CD4-positive, alpha-beta T cell treated with Interleukin-4 for 1 hour (primary cell): ENCODE measurements at regions not wholly inside any gene's neighbourhood (a gene's known extent, or its start where the extent isn't known, plus 50 kb on each side); places are given as distances from the start of the nearest gene placed in this dataset.
"Not testable (repeated sequence)": the region's sequence is repeated elsewhere in the genome, so short reads cannot be mapped to it uniquely, and the experiment has no call there.

Source experiments
- DNase-seq, 2 donors: peaks; one replicate each; pipeline ENCODE4 v3.0.0-alpha.2; 2020 to 2022

DNA sequence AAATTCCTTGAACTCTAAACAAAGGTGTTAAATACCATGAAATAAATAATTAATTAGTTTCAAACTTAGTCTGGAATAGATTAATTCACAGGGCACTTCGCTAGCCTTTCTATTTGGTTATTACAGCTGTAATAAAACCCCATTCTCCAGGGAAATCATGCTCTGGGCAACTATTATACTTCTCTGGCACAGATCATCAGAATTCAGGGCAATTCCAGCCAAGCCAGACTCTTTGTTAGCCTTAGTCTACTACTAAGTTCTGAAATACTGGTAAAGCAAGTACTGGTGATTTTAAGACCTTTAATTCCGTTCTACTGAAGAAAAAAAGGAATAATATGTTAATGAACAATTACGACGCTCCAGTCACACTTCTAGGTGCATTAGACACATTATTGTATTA lies 123.4 kb upstream of the PDE1A start:
- no peak for DNase-seq

DNA sequence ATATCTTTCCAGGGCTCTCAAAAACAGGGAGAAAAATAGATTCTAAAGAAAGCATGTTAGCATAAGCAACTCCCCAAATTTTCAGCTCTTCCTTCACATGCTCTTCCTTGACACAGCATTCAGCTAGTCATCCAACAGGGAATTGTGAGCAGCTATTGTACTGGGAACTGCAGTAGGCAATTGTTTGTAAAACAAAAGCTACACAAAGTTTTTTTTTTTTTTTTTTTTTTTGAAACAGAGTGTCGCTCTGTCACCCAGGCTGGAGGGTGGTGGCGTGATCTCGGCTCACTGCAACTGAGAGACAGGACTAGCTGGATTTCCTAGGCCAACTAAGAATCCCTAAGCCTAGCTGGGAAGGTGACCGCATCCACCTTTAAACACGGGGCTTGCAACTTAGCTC lies 125.4 kb upstream of the PDE1A start:
- not testable (repeated sequence) for DNase-seq

- DNase-seq: not testable (repeated sequence)
Measured at GRCh38 chr2:182552785-182553184, 125.9 kb upstream of the PDE1A start.

GRCh38 chr2:182553483-182553882 lies 126.6 kb upstream of the PDE1A start:
- DNase-seq: no peak

DNA sequence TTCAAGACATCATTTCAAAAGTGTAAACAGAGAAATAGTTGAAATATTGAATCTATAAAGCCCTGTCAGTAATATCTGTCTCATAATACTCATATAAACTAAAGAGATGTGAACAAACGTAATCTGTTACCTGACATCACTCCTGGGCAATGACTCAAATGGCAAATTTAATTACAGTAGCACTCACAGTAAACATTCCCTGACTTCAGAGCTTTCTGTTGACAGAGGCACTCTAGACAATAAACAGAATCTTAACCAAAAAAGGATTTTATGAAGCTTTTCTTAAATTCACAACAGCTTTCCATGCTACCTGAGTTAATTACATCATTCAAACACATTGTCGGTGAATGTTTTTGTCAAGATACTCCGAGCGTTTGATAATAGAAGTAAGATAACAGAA lies 128.1 kb upstream of the PDE1A start:
- DNase-seq: no peak

DNA sequence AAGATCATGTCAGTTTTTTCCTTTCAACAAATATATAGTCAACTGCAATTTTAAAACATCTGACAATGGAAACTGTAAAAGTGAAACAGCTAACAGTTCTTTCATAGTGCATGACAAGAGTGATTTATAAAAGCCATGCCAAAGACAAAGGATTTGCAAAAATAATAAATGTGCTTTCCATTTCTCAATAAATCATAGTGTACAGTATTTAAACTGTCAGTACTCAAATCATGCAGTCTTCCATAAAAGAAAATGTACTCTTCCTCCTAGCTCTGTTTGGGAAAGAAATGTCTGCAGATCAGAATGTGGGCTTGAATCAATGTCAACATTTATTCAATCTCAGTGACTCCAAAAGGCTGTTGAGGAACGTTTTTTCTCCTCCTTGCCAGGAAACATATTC lies 131.7 kb upstream of the PDE1A start:
- no peak for DNase-seq

DNA sequence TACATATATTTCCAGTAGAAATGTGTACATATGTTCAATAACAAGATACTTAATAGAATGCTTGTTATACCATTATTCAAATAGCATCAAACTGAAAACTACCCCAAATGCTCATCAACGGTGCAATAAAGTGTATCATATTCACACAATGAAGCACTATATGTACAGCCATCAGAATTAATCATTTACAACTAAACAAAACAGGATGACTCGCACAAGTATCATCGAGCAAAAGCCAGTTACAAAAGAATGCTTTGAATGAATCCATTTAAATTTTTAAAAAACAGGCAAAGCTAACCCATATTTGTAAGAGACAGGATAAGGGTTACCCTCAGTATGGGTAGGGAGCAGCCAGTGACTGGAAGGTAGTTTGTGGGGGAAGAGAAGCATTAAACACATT lies 132.8 kb upstream of the PDE1A start:
- no peak for DNase-seq

DNA sequence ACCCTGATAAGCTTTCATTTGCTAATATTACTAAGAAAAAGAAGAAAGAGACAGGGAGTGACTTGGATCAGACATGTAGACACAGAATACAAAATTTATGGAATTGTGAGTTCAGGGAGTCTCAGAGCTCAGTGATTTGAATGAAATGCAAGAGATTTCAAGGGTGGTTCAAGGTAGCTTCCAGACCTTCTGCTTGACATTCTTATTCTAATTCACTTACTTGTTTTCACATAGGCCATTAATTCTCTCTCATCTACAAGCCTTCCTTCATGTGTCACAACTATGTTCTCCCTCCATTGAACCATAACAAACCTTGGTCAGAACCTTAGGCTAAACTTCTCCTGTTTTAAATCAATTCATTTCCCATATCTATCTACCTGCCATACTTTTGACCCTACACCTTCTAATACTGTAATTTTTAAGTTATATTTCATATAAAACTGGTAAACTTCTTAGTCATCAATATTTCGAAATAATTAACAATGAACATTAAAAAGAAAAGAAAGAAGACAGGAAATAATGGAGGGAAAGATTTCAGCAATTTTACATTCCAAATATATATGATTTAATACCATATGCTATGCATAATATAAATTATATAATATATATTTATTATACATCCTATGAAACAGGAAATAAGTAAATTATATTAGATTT lies 139.2 kb upstream of the PDE1A start:
- DNase-seq: no peak

- no peak for DNase-seq
Measured at GRCh38 chr2:182573553-182573952, 142.5 kb upstream of the DNAJC10 start.

DNA sequence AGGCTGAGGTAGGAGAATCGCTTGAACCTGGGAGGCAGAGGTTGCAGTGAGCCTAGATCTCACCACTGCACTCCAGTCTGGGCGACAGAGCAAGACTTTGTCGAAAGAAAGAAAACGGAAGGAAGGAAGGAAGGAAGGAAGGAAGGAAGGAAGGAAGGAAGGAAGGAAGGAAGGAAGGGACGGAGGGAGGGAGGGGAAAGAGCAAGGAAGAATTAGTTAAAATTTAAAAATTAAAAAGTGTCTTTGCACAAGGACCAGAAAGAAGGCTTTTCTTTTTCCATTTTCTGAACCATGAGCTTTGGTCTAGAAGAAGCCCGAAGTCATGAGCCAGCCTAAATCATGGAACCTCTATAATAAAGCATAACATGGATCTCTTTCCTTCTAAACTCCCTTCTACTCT lies 138.2 kb upstream of the DNAJC10 start:
- DNase-seq: no peak

DNA sequence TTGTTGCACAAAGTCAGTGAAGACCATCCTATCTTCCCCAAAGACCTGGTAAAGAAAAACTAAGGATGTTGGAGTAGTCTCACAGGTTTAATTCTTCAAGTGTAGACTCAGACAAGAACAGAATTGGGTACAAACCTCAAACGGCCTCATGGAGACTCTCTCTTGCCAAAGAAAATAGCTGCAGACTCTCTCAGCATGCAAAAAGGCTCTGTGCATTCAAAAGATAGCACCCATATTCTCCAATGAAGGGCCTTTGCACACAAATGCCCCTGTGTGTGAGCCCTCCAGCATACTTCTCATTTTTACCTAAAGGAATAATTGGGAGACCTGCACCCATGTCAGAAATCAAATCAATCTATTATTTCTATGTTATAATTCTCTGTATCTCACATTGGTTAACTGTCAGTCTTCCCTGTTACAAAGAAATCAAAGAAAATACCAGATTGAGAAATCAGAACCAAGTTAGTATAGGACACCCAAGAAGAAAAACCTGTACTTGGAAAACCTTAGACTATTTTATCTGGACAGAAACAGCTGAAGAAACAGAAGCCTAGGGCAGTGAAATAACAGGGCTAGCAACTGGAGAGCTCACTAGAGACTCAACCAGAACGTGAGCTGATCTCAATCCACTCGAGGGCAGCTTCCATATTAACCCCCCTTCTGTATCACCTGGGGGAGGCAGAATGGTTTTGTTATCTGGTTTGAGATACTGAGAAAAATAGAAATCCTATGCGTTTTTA lies 134.7 kb upstream of the DNAJC10 start:
- DNase-seq: no peak

- no peak for DNase-seq
Measured at GRCh38 chr2:182584462-182584861, 131.6 kb upstream of the DNAJC10 start.

DNA sequence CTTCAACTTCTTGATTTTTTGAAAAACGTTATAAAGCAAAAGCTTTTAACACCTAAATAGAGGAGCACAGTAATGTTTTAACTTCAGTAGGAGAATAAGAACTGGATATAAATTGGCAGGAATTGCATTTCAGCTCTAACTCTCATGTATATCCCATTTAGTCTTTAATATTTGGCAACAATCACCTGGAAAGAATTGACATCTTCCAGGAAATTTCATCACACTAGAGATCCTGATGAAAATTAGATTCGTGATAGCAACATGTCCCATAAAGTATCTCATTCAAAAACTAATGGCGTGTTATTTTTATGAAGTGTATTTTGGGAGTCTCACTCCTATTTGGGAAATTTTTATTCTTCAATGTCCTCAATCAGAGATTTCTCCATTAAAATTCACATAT lies 131.1 kb upstream of the DNAJC10 start:
- DNase-seq: no peak

DNA sequence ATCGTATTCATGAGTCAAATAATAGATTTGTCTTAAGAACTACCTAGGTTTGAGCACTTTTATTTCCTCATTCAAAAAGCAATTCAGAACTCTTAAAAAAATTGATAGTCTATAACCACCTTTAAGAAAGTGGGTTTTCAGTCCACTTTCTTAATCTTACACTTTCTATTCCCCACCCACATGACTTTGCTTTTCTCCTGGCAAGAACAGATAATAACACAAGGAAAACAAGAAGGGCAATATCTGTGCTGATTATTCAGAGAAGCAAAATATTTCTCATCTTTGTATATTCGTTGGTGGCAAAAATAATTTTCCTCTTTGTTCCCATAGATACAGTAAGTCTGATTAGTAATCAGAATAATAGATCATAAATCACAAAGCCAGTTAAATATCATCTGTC lies 130.6 kb upstream of the DNAJC10 start:
- no peak for DNase-seq

- no peak for DNase-seq
Measured at GRCh38 chr2:182586426-182586825, 129.6 kb upstream of the DNAJC10 start.

GRCh38 chr2:182587831-182588230 lies 128.2 kb upstream of the DNAJC10 start:
- DNase-seq: no peak

GRCh38 chr2:182589121-182589520 lies 126.9 kb upstream of the DNAJC10 start:
- no peak for DNase-seq

- no peak for DNase-seq
Measured at GRCh38 chr2:182591774-182592173, 124.3 kb upstream of the DNAJC10 start.

DNA sequence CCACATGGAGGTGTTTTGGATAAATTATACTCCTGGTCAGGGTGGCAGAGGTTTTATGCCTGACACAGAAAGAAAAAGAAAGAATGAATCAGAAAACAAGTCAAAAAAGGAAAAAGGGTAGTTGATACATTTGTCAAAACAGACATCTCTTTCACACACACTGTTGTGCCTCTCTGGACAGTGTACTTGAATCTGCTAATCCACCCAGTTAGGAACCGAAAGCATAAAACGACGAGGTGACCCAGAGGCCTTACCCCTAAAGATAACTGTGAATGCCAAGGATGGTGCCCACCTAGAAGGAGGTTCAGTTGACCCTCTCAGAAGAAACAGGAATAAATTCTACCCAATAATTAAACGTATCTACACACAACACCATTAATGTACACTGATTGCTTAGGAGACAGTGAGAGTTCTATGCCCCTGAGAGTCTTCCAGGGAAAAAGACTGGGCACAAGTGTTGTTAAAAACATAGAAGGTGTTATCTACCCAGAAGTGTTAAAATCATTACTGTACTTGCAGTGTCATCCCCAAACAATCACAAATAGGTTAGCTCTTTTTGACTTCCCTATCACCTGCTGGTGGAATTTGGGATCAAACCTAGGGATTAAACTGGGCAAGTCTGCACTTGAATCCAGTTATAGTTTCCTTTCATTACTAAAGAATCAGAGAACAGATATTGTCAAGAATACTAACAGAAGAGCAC lies 123.2 kb upstream of the DNAJC10 start:
- no peak for DNase-seq

- DNase-seq: no peak
Measured at GRCh38 chr2:182593394-182593975, 122.6 kb upstream of the DNAJC10 start.

GRCh38 chr2:182594286-182594685 lies 121.8 kb upstream of the DNAJC10 start:
- no peak for DNase-seq

- DNase-seq: no peak
Measured at GRCh38 chr2:182595650-182596049, 120.4 kb upstream of the DNAJC10 start.

- DNase-seq: no peak
Measured at GRCh38 chr2:182597570-182598295, 118.3 kb upstream of the DNAJC10 start.
